ENCODE measurements at regions not wholly inside any gene's neighbourhood (a gene's known extent, or its start where the extent isn't known, plus 50 kb on each side); places are given as distances from the start of the nearest gene placed in this dataset.

GRCh38 chr3:110708156-110708555 lies 363.5 kb upstream of the NECTIN3 start:
- TF ChIP-seq CTCF (conservative IDR thresholded peaks at IDR 0.05; ENCODE audit: low read depth, low read length), result no peak
- no peak overlapping the region for H3K4me3 ChIP-seq (ENCODE audit: low read length)
- no peak for DNase-seq (ENCODE audit: low read depth)

- no peak overlapping the region for H3K4me3 ChIP-seq (ENCODE audit: low read length)
- no peak for DNase-seq (ENCODE audit: low read depth)
- TF ChIP-seq CTCF (conservative IDR thresholded peaks at IDR 0.05; ENCODE audit: low read depth, low read length), result no peak
Measured at GRCh38 chr3:110710156-110710555, 361.5 kb upstream of the NECTIN3 start.

- TF ChIP-seq CTCF (conservative IDR thresholded peaks at IDR 0.05; ENCODE audit: low read depth, low read length), result no peak
- DNase-seq (ENCODE audit: low read depth), result no peak
Measured at GRCh38 chr3:110710603-110711002, 361.0 kb upstream of the NECTIN3 start.

GRCh38 chr3:110711130-110711832 lies 360.3 kb upstream of the NECTIN3 start:
- no peak for DNase-seq (ENCODE audit: low read depth)
- no peak overlapping the region for H3K4me3 ChIP-seq (ENCODE audit: low read length)
- TF ChIP-seq CTCF (conservative IDR thresholded peaks at IDR 0.05; ENCODE audit: low read depth, low read length), result no peak

More at GRCh38 chr3:110710603-110711002, 361.0 kb upstream of the NECTIN3 start:
- H3K4me3 ChIP-seq (ENCODE audit: low read length), result no peak overlapping the region

GRCh38 chr3:110711851-110712516 lies 359.6 kb upstream of the NECTIN3 start:
- H3K4me3 ChIP-seq (ENCODE audit: low read length), result no peak overlapping the region
- no peak for DNase-seq (ENCODE audit: low read depth)
- no peak for TF ChIP-seq CTCF (conservative IDR thresholded peaks at IDR 0.05; ENCODE audit: low read depth, low read length)

- no peak for DNase-seq (ENCODE audit: low read depth)
Measured at GRCh38 chr3:110727056-110727455, 344.6 kb upstream of the NECTIN3 start.

More at GRCh38 chr3:110727056-110727455, 344.6 kb upstream of the NECTIN3 start:
- no peak for TF ChIP-seq CTCF (conservative IDR thresholded peaks at IDR 0.05; ENCODE audit: low read depth, low read length)
- H3K4me3 ChIP-seq (ENCODE audit: low read length), result no peak overlapping the region
